ENCODE measurements at regions not wholly inside any gene's neighbourhood (a gene's known extent, or its start where the extent isn't known, plus 50 kb on each side); places are given as distances from the start of the nearest gene placed in this dataset.
A peak's percentile ranks its signal among the peaks of the same experiment; 100 is the strongest.

DNA sequence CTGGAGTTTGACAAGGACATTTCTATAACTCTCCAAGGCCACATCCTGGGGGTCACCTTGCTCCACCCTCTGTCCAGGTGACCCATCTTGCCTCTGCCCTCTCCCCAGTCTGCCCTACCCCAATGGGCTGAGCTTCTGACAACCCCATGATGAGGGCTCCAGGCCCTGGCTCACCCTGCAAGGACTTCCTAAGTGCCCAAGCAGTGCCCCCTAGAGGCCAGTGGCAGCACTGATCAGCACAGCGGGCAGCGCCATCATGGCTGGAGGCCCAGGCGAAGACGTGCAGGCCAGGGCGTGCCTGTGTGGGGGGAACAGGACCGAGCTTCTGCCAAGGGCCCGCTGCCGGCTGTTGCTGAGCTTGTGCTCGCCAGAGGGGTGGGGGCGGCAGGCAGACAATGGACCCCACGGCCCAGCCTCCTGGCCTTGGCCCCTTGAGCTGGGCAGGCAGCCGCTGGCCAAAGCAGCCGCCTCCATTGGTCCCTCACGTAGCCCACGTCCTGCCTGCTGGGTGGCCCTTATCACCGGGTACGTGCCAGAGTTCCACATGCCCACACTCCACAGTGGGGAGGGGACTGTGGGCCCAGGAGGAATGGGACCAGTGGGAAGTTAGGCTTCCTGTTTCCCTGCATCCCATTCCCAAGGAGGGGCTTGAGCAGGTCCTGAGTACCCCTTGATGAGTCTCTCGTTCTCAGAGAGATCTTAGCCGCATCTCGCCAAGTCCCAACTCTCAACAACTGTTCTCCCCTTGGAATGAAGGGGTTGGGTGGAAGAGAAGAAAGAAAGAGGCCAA lies 64.3 kb downstream of the MRPL14 start:
- Histone ChIP-seq H3K4me3 (no peak overlapping the region), H3K27ac (peak overlapping the region in 1 of 2 donors; percentile 45)
- TF ChIP-seq, protein P1, sequence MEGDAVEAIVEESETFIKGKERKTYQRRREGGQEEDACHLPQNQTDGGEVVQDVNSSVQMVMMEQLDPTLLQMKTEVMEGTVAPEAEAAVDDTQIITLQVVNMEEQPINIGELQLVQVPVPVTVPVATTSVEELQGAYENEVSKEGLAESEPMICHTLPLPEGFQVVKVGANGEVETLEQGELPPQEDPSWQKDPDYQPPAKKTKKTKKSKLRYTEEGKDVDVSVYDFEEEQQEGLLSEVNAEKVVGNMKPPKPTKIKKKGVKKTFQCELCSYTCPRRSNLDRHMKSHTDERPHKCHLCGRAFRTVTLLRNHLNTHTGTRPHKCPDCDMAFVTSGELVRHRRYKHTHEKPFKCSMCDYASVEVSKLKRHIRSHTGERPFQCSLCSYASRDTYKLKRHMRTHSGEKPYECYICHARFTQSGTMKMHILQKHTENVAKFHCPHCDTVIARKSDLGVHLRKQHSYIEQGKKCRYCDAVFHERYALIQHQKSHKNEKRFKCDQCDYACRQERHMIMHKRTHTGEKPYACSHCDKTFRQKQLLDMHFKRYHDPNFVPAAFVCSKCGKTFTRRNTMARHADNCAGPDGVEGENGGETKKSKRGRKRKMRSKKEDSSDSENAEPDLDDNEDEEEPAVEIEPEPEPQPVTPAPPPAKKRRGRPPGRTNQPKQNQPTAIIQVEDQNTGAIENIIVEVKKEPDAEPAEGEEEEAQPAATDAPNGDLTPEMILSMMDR (IDR thresholded peaks at IDR 0.05): no peak
- DNase-seq (ENCODE audit: low spot score): no peak

DNA sequence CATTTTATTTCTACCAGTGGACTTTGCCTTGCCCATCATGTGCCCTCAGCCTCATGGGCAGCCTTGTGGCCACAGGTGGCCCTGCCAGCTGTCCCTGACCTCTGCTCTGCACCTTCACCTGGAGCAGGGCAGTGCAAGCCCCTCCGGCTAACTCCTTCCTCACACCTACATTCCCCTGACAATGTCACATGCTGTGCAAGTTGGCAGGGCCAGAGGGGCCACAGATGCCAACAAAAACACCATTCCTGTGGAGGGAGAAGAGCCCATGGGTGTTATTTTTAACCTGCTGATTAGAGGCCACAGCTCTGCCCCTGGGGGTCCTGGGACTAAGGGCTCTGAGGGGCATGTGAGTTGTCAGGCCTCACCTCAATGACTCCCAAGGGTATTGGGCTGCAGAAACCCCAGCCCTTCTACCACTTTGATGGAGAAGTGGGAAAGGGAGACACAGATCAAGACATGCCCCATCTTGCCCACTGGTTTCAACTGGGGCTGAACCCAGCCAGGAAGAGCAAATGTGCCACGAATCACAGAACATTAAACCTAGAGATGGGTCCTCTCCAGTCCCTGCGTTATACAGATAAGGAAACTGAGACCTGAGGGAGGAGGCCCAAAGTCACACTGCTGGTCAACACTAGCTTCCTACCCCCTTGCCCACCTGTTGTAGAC lies 65.0 kb downstream of the MRPL14 start:
- H3K4me3 ChIP-seq: no peak overlapping the region
- no peak for DNase-seq (ENCODE audit: low spot score)
- no peak overlapping the region for H3K27ac ChIP-seq
- TF ChIP-seq, protein P1 (IDR thresholded peaks at IDR 0.05): no peak

DNA sequence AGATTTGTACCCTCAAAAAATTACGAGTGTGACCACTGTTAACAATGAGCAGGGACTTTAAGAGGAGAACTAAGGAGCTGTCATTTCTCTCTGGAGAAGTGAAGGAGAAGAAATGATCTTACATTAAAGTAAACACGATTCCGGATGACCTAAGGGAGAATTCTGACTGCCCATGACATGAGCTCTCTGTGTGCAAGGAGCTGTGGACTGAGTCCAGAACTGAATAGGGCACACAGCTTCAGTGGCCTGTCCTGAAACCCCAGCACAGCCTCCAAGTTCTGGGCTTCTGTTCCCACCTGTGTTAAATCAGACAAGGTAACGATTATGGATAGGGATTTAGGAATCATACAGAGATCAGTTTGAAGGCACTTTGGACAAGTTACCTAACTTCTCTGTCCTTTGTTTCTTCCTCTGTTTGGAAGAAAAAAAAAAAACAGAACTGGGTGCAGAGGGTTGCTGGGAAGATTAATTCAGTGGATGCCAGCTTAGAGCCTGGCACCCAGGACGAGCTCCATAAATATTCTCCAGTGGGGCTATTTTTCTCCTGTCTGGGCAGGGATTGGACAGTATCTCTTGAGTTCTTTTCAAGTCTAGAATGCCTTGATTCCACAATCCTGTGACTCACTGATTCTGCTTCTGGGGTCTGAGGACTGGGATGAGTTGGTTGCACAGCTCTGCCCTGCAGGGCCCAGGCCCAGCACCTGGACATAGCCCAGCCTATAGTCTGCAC lies 65.7 kb downstream of the MRPL14 start:
- TF ChIP-seq, protein P1 (IDR thresholded peaks at IDR 0.05): no peak
- H3K27ac ChIP-seq: peak overlapping the region in 1 of 2 donors; percentile 7
- no peak overlapping the region for H3K4me3 ChIP-seq
- DNase-seq (ENCODE audit: low spot score): no peak

DNA sequence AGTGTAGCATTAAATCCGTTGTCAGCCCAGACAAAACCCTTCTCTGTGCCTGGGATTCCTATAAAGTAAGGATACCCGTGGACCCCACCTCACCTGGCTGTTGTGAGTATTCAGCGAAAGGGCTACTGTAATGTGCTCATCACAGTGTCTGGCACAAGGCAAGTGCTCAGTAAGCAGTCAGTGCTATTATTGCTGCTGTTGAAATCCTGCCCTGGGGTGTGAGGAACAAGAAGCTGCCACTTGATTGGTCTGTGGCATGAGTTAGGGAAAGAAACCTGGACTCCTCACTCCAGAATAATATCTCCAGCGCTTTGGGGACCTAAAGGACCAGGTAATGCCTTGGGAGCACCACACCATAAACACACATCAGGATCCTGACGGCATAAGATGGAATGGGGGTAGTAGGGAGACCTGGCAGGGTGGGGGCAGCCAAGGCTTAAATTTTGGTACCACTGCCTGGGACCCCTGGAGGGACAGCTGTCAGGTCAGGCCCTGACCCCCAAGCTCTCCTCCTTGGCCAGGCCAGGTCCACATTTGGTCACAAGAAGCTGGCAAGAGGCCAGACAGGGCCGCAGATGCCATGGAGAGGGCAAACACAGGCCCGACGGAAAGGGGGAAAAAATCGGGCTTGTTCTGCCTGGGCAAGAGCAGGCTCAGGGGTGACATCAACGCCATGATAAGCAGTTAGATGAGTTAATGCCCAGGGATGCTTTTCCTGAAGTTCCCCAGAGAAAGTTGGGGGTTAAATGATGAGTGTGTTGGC lies 66.5 kb downstream of the MRPL14 start:
- H3K4me3 ChIP-seq: no peak overlapping the region
- DNase-seq (ENCODE audit: low spot score): no peak
- peak overlapping the region in 1 of 2 donors; percentile 7 for H3K27ac ChIP-seq
- TF ChIP-seq, protein P1 (IDR thresholded peaks at IDR 0.05): no peak

DNA sequence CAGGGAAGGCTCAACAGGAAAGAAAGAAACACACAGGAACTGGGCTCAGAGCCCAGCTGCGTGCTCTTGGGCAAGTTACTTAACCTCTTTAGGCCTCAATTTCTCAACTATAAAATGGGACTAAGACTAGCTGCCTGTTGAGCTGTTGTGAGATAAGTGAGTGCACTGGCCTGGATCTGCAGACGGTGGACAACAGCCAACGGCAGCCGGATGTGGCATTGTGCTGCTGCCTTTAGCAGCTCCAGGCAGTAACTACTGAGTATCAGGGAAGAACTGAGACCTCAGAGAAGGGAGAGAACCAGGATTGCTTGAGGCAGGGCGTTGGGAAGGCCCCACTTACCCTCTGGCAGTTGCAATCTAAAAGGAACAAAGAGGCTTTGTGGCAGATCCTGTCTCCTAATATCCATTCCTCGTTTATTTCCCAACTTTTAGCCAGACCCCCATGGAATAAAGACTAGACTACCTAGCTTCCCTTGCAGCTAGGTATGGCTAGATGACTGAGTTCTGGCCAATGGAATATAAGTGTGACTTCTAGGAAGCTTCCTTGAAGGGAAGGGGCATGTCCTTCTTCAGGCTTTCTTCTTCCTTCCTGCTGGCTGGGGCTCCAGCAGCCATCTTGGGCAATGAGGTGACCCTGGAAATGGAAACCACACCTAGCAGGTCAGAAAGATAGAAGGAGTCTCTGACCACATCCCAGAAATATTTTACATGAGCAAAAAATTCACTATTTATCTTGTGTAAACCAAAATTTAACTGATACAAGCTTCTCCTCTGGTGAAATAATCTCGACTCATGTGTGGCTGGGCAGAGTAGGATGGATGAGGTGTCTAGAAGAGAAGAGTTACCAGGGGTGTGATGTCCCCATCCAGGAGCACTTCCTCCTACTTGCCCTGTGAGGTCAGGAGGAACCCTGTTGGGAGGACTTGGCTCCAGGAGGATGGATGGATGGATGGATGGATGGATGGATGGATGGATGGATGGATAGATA lies 67.6 kb downstream of the MRPL14 start:
- TF ChIP-seq, protein P1 (IDR thresholded peaks at IDR 0.05): no peak
- Histone ChIP-seq H3K27ac (peak overlapping the region; percentile 69 to 86), H3K4me3 (no peak overlapping the region)
- no peak for DNase-seq (ENCODE audit: low spot score)

Data from coronary artery (tissue), 2 donors.